Calu3 (cell line): ENCODE measurements at regions not wholly inside any gene's neighbourhood (a gene's known extent, or its start where the extent isn't known, plus 50 kb on each side); places are given as distances from the start of the nearest gene placed in this dataset.
A peak's percentile ranks its signal among the peaks of the same experiment; 100 is the strongest.

ENCODE experiments used
- BruUV-seq: library from RNA; stranded (reverse); fragments of 400-500 nt; replicated peaks from 2 replicates; lab custom pipeline; 2021; lab: Mats Ljungman, UMichigan
- CTCF ChIA-PET: fragments of 300-600 bp; sonication (Branson Sonifier 250); formaldehyde crosslinking; loops from one replicate; lab custom pipeline; 2022; ENCODE audit warnings: antibody characterized with exemption; lab: Charles Lee
- DNase-seq: peaks from one replicate; pipeline ENCODE4 v3.0.0; 2022
- H3K27ac Mint-ChIP-seq: one replicate; pipeline ENCODE4 v1.8.0; 2022; ENCODE audit warnings: mixed read lengths; ENCODE audit not compliant: unreplicated experiment
- H3K27me3 Mint-ChIP-seq: one replicate; pipeline ENCODE4 v1.8.0; 2022; ENCODE audit warnings: mixed read lengths; ENCODE audit not compliant: unreplicated experiment
- H3K36me3 Mint-ChIP-seq: one replicate; pipeline ENCODE4 v1.8.0; 2022; ENCODE audit warnings: mild to moderate bottlenecking, moderate library complexity, mixed read lengths; ENCODE audit not compliant: insufficient read depth, unreplicated experiment
- H3K4me1 Mint-ChIP-seq: one replicate; pipeline ENCODE4 v1.8.0; 2022; ENCODE audit warnings: mild to moderate bottlenecking, low read depth, mixed read lengths; ENCODE audit not compliant: unreplicated experiment
- H3K4me3 Mint-ChIP-seq: one replicate; pipeline ENCODE4 v1.8.0; 2022; ENCODE audit warnings: mild to moderate bottlenecking, low read depth, moderate library complexity, mixed read lengths; ENCODE audit not compliant: unreplicated experiment
- H3K9me3 Mint-ChIP-seq: one replicate; pipeline ENCODE4 v1.8.0; 2022; ENCODE audit warnings: low read depth, mixed read lengths; ENCODE audit not compliant: unreplicated experiment
- CTCF ChIP-seq: fragments of 200-600 bp; IDR thresholded peaks from one replicate; pipeline ENCODE4 v1.8.0; 2022; ENCODE audit warnings: antibody characterized with exemption; ENCODE audit not compliant: unreplicated experiment
- intact Hi-C: fragments of 100-400 bp; cut with micrococcal nuclease; formaldehyde crosslinking; loops from one replicate; pipeline ENCODE4 v1.10.0; 2022; ENCODE audit not compliant: unreplicated experiment

GRCh38 chr7:25951414-25952260, 200.4 kb upstream of the NFE2L3 start:
- TSS peak; percentile 73 for BruUV-seq
- peaks cover 22% of the 10 kb centered on the region for H3K36me3 Mint-ChIP-seq
- H3K27me3 Mint-ChIP-seq: no peaks in the 10 kb centered on the region
- peaks cover 11% of the 10 kb centered on the region for H3K4me1 Mint-ChIP-seq
- peak overlapping the region; percentile 33 for H3K27ac Mint-ChIP-seq
- CTCF ChIA-PET: interaction anchor here (0.6 to 1.8 kb wide), 3 partner anchors 57 to 59 kb away, joined by 3 to 5 read pairs (median 3); no protein-coding TSS in a partner anchor
- peak; percentile 24 for DNase-seq
- H3K4me3 Mint-ChIP-seq: peak overlapping the region; percentile 70
- no peaks in the 10 kb centered on the region for H3K9me3 Mint-ChIP-seq
- no peak for TF ChIP-seq CTCF
- intact Hi-C loops: loop anchor here (5.0 to 10.0 kb wide), 2 partner anchors 111 to 203 kb away; partner anchors contain the start of gene NFE2L3

GRCh38 chr7:25952261-25953057, 199.5 kb upstream of the NFE2L3 start:
- peak; percentile 73 for DNase-seq
- TF ChIP-seq CTCF: no peak
- intact Hi-C loops: loop anchor here (5.0 to 10.0 kb wide), 2 partner anchors 110 to 202 kb away; partner anchors contain the start of gene NFE2L3
- Mint-ChIP-seq H3K36me3 (peaks cover 22% of the 10 kb centered on the region), H3K4me3 (peak overlapping the region; percentile 70), H3K4me1 (peaks cover 11% of the 10 kb centered on the region), H3K27ac (peak overlapping the region; percentile 6), H3K27me3 (no peaks in the 10 kb centered on the region), H3K9me3 (no peaks in the 10 kb centered on the region)
- BruUV-seq: no TSS peak
- CTCF ChIA-PET: interaction anchor here (0.6 to 1.8 kb wide), 3 partner anchors 57 to 60 kb away, joined by 3 to 5 read pairs (median 3); no protein-coding TSS in a partner anchor

- CTCF ChIA-PET: no interaction called here
- intact Hi-C loops: loop anchor here (5.0 to 10.0 kb wide), 2 partner anchors 108 to 201 kb away; partner anchors contain the start of gene NFE2L3
- BruUV-seq: no TSS peak
- Mint-ChIP-seq H3K27me3 (no peaks in the 10 kb centered on the region), H3K9me3 (no peaks in the 10 kb centered on the region), H3K27ac (no peak overlapping the region), H3K4me1 (peaks cover 11% of the 10 kb centered on the region), H3K4me3 (no peak overlapping the region), H3K36me3 (peaks cover 22% of the 10 kb centered on the region)
- no peak for TF ChIP-seq CTCF
- DNase-seq: no peak
These were observed 198.1 kb upstream of the NFE2L3 start for GRCh38 chr7:25953859-25954258.

GRCh38 chr7:25954395-25954794, 197.6 kb upstream of the NFE2L3 start:
- intact Hi-C loops: loop anchor here (5.0 to 10.0 kb wide), 2 partner anchors 108 to 200 kb away; partner anchors contain the start of gene NFE2L3
- BruUV-seq: no TSS peak
- H3K9me3 Mint-ChIP-seq: no peaks in the 10 kb centered on the region
- peaks cover 22% of the 10 kb centered on the region for H3K36me3 Mint-ChIP-seq
- peaks cover 11% of the 10 kb centered on the region for H3K4me1 Mint-ChIP-seq
- no peaks in the 10 kb centered on the region for H3K27me3 Mint-ChIP-seq
- no peak for TF ChIP-seq CTCF
- H3K27ac Mint-ChIP-seq: no peak overlapping the region
- H3K4me3 Mint-ChIP-seq: no peak overlapping the region
- DNase-seq: no peak
- CTCF ChIA-PET: no interaction called here
